ENCODE measurements at regions not wholly inside any gene's neighbourhood (a gene's known extent, or its start where the extent isn't known, plus 50 kb on each side); places are given as distances from the start of the nearest gene placed in this dataset.
"Not testable (repeated sequence)": the region's sequence is repeated elsewhere in the genome, so short reads cannot be mapped to it uniquely, and the experiment has no call there.

- ChIA-PET POLR2A (no interaction called here), CTCF (no interaction called here)
These were observed 197.4 kb downstream of the UQCRFS1 start for GRCh38 chr19:29015569-29015968.

DNA sequence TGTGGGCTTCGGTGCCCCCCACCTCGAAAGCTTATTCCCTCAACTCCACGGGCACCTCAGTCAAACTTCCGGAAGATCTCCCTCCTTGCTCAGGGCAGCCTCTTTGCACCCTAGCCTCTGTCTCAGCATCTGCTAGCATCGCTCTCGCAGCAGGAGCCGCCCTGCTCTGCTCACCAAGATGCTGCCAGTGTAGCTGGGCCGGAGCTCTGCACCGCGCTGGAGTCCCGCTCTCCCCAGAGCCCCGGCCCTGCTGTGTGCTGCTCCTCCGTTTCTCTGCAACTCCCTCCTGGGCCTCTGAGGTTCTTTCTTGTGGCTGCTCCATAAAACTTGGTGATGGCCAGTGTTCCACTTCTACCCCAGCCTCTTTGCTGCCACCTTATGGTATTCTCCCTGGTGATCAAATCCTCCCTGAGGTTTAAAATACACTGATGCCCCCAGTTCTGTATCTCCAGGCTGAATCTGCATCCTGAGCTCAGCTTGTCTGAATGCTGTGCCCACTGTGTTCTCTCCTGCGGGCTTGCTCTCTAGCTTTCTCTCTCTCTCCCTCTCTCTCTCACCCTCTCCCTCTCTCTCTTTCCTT, 198.0 kb downstream of the UQCRFS1 start:
- ChIA-PET POLR2A (no interaction called here), CTCF (no interaction called here)

GRCh38 chr19:29013988-29014387, 199.0 kb downstream of the UQCRFS1 start:
- POLR2A ChIA-PET = no interaction called here
- CTCF ChIA-PET = no interaction called here

DNA sequence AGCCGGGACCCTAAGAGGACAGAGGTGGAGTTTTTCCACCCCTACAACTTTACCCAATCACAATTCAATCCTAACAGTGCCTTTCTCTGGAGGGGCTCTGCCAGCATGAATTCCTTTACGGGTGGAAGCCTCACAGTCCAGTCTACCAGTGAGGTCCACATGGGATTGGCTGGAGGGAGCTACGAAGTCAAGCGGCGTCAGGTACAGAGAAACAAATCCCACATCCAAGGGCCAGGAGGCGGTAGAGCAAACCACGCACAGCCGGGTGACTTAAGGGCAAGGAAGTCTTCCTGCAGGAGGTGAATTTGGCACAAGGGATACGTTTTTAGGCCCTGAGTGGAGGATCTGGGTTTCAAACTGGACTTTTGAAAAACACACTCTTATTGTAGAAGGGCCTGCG, 199.6 kb downstream of the UQCRFS1 start:
- ChIA-PET CTCF (no interaction called here), POLR2A (no interaction called here)

- ChIA-PET POLR2A (no interaction called here), CTCF (no interaction called here)
These were observed 200.5 kb downstream of the UQCRFS1 start for GRCh38 chr19:29012457-29012856.

DNA sequence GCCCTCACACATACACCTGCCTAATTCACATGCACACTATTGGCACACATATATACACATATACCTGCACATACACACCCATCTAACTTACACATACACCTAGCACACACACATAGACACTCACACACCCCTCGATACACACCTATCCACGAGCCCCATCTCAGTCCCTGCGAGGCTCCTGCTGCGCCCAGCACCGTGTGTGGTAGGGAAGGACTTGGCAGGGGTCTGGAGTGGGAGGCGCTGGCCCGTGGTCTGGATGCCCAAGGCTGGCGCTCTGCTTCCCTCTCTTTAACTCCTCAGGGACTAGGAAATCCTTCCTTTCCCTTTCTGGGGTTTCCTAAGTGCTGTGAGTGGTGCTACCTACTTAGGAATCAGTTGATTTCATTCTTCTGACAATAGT, 202.7 kb downstream of the UQCRFS1 start:
- CTCF ChIA-PET = no interaction called here

GRCh38 chr19:29006057-29006735, 206.8 kb downstream of the UQCRFS1 start:
- ChIA-PET POLR2A (no interaction called here), CTCF (no interaction called here)

More for the DNA sequence above, 202.7 kb downstream of the UQCRFS1 start:
- POLR2A ChIA-PET = no interaction called here

- ChIA-PET POLR2A (no interaction called here), CTCF (no interaction called here)
These were observed 208.2 kb downstream of the UQCRFS1 start for GRCh38 chr19:29004796-29005195.

DNA sequence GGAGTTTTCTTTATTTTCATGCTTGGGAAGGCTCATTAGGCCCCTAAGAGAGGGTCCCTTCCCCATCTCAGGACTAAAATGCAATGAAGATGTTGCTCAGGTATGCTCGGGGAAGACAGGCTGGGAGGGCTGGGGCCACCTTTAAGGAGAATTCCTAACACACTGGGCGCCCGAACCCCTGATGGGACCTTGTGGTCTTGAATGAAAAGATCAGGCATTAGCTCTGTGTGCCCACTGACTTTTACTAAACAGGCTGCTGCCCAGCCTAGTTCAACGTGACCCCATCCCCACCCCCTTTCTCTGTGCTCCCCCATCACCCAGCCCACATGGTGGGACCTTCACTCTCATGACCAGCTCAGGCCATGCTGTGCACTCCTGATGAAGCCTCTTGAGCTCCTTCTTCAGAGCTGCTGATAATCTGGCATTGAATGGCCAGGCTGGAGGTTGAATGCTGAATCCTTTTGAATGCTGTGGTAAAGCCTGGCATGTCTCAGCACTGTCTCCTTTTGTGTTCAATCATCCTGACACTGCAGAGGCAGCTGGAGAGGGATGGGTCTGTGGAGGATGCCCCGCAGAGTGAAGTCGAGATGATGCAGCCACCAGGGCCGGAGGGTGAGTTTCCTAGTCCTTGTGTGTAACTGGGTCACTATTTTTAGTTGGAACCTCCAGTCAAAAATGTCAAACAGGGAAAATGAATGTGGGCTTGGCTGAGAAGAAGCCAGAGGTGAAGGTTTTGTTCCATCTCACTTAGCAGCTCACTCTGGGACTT, 209.1 kb downstream of the UQCRFS1 start:
- ChIA-PET POLR2A (no interaction called here), CTCF (interaction anchor here (0.6 kb wide), 1 partner anchor 170 kb away, joined by 5 read pairs; no protein-coding TSS in a partner anchor)

- ChIA-PET POLR2A (no interaction called here), CTCF (no interaction called here)
These were observed 210.6 kb downstream of the UQCRFS1 start for GRCh38 chr19:29002336-29002735.

GRCh38 chr19:29001597-29002245, 211.2 kb downstream of the UQCRFS1 start:
- POLR2A ChIA-PET = no interaction called here
- CTCF ChIA-PET = no interaction called here

DNA sequence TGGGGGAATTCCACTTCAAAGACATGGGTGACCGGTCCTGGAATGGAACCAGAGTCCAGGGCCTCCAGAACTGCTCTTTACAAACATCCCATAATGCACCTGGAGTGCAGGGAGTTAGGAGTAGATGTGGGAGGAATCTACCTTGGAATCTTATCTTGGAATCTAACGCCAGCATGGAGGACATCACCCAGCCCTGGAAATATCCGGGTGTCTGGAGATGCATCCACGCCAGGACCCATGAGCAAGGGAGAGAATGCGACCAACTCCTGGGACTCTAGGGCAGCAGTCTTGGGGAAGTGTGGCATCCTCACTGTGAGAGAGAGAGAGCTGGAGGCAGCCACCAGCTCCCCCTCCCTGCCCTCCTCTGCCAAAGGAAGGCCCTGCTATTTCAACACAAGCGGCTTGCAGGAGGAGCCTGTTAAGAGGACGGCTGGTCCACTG, 211.8 kb downstream of the UQCRFS1 start:
- CTCF ChIA-PET = no interaction called here
- POLR2A ChIA-PET = no interaction called here

DNA sequence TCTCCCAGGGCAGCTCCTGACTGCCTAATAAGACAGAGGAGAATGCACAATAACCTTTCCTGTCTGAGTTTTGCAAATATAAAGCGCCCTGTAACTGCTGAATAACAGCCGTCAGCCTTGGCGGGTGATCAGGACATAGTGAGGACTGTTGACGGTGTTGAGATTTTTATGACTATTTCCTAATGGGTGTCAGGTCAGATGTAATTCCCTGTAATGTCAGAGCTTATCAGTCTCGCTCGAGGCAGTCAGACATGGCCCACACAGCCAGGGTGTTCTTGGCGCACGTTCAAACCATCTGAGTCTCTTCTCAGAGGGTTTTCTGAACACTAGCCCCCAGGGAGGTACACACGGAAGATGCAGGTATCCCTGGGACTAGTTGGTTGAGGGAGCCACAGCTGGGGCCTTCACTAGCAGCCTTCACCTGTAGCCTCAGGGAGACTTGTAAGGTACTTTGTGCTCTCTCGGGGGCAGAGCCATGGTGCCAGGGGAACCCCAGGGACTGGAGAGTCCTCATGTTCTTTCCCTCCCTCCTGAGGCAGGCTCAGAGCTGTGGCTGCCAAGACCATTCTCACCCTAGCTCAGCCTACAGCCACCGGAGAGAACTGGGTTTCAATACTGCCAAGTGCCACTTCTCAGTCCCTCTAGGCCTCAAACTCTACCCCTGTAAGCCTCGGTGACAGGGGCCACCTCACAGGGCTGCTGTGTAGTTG, 213.1 kb downstream of the UQCRFS1 start:
- CTCF ChIA-PET = no interaction called here

GRCh38 chr19:28998974-28999373, 214.0 kb downstream of the UQCRFS1 start:
- POLR2A ChIA-PET = no interaction called here
- CTCF ChIA-PET = no interaction called here

More for the DNA sequence above, 213.1 kb downstream of the UQCRFS1 start:
- POLR2A ChIA-PET = no interaction called here

- CTCF ChIA-PET, POLR2A ChIA-PET: not testable (repeated sequence)
These were observed 215.1 kb downstream of the UQCRFS1 start for GRCh38 chr19:28997866-28998265.

DNA sequence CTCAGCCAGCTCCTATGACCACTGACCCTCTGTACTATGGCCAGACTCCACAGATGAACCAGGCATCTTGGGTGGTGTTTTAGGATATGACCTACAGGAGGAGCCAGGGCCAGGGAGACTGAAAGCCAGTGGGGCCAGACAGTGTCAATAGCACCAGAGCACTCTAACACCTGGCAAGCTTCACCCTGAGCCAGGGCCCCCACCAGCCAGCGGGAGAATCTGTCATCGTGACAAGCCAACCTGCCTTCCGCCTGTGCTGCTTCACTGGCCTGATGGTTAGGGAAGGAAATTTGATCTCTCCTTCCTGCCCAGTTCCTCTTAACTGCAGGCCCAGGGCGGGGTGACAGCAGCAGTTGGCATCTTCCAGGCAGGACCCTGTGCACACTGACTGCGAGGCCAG, 222.4 kb downstream of the UQCRFS1 start:
- POLR2A ChIA-PET = no interaction called here
- CTCF ChIA-PET = no interaction called here

DNA sequence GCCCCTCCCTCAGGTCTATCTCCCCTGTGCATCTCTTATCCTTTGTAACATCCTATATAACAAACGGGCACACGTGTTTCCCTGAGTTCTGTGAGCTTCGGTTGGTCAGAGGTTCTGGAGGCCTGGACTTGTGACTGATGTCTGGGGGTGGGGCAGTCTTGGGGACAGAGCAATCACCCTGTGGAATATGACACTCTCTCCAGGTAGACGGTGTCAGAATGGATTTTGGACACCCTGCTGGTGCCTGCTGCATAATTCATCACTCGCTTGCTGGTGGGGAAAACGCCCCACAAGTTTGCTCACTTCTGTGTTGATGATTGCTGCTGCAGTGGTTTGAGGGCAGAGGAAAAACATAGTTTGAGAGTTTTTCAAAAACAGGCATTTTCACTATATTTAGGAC, 223.2 kb downstream of the UQCRFS1 start:
- ChIA-PET POLR2A (no interaction called here), CTCF (no interaction called here)

DNA sequence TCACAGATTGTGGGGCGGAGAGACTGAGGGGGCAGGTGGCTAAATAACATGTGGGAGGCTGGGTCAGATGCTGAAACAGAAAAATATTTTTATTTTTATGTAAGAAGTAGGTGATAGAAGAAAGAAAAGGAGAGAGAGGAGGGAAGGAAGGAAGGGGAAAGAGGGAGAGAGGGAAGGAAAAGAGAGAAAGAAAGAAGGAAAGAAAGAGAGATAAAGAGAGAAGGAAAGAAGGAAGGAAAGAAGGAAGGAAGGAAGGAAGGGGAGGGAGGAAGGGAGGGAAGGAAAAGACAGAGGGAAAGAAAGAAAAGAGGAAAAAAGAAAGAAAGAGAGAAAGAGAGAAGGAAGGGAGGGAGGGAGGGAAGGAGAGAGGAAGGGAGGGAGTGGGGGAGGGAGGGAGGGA, 224.9 kb downstream of the UQCRFS1 start:
- POLR2A ChIA-PET = no interaction called here
- CTCF ChIA-PET = no interaction called here

- CTCF ChIA-PET = no interaction called here
- POLR2A ChIA-PET = no interaction called here
These were observed 225.8 kb downstream of the UQCRFS1 start for GRCh38 chr19:28987177-28987576.

- ChIA-PET CTCF (no interaction called here), POLR2A (no interaction called here)
These were observed 227.8 kb downstream of the UQCRFS1 start for GRCh38 chr19:28985201-28985600.

Data from activated CD8-positive, alpha-beta memory T cell treated with anti-CD3 and anti-CD28 coated beads for 36 hours (primary cell).